Neural crest cell (in vitro differentiated cells): ENCODE measurements at regions not wholly inside any gene's neighbourhood (a gene's known extent, or its start where the extent isn't known, plus 50 kb on each side); places are given as distances from the start of the nearest gene placed in this dataset.

Source experiments
- DNase-seq: peaks from one replicate; pipeline ENCODE4 v3.0.0; 2021; ENCODE audit warnings: low read depth, mixed read lengths, low spot score
- H3K27ac Mint-ChIP-seq: one replicate; pipeline ENCODE4 v1.8.0; 2021; ENCODE audit warnings: mild to moderate bottlenecking, mixed read lengths; ENCODE audit not compliant: unreplicated experiment
- H3K27me3 Mint-ChIP-seq: 2 replicates; pipeline ENCODE4 v1.8.0; 2021; ENCODE audit warnings: low read depth, mild to moderate bottlenecking, mixed read lengths
- H3K36me3 Mint-ChIP-seq: 2 replicates; pipeline ENCODE4 v1.8.0; 2021; ENCODE audit warnings: low read depth, mild to moderate bottlenecking, mixed read lengths
- H3K4me1 Mint-ChIP-seq: 2 replicates; pipeline ENCODE4 v1.8.0; 2021; ENCODE audit warnings: mixed read lengths
- H3K4me3 Mint-ChIP-seq: one replicate; pipeline ENCODE4 v1.8.0; 2021; ENCODE audit warnings: mild to moderate bottlenecking, mixed read lengths
- H3K9me3 Mint-ChIP-seq: 2 replicates; pipeline ENCODE4 v1.8.0; 2021; ENCODE audit warnings: mixed read lengths
- TF ChIP-seq, protein P1 (sequence below): fragments of 200-600 bp; sonication (generic); conservative IDR thresholded peaks from 2 replicates; pipeline ENCODE4 v1.5.0; 2021; ENCODE audit warnings: antibody characterized with exemption, mild to moderate bottlenecking

DNA sequence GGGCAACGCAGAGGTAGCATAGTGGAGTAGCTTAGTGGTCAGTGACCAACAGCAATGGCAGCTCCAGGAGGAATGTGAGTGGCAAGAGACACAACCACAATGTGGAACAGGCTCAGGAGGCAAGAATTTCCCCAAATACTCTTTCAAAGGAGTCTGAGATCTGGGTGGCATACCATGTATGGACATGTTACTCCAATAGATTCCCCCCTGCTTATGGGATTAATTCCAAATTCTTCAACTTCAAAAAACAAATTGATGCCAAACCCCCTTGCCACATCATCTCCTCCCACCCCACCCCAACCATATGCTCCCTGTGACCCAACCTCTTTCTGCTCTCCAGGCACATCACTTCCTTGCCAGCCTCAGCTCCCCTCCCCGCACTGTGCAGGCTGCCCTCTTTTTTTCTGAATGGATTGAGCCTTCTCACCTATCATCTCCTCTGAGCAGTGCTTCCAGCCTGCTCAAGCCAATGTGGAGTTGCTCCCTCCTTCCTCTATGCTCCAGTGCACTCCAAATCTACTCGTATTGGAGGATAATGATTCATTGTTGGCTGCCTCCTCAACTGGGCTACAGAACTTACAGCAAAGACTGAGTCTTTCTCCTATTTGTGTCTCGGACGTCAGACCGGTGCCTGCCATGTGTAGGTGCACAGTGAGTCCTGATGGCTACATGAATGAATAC is 93.0 kb upstream of the CEP85L start:
- TF ChIP-seq, protein P1, sequence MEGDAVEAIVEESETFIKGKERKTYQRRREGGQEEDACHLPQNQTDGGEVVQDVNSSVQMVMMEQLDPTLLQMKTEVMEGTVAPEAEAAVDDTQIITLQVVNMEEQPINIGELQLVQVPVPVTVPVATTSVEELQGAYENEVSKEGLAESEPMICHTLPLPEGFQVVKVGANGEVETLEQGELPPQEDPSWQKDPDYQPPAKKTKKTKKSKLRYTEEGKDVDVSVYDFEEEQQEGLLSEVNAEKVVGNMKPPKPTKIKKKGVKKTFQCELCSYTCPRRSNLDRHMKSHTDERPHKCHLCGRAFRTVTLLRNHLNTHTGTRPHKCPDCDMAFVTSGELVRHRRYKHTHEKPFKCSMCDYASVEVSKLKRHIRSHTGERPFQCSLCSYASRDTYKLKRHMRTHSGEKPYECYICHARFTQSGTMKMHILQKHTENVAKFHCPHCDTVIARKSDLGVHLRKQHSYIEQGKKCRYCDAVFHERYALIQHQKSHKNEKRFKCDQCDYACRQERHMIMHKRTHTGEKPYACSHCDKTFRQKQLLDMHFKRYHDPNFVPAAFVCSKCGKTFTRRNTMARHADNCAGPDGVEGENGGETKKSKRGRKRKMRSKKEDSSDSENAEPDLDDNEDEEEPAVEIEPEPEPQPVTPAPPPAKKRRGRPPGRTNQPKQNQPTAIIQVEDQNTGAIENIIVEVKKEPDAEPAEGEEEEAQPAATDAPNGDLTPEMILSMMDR: no peak
- DNase-seq: no peak
- no peaks in the 10 kb centered on the region for H3K9me3 Mint-ChIP-seq
- no peak overlapping the region for H3K4me3 Mint-ChIP-seq
- H3K4me1 Mint-ChIP-seq: peaks cover 7% of the 10 kb centered on the region
- no peak overlapping the region for H3K27ac Mint-ChIP-seq
- H3K36me3 Mint-ChIP-seq: no peaks in the 10 kb centered on the region
- no peaks in the 10 kb centered on the region for H3K27me3 Mint-ChIP-seq

DNA sequence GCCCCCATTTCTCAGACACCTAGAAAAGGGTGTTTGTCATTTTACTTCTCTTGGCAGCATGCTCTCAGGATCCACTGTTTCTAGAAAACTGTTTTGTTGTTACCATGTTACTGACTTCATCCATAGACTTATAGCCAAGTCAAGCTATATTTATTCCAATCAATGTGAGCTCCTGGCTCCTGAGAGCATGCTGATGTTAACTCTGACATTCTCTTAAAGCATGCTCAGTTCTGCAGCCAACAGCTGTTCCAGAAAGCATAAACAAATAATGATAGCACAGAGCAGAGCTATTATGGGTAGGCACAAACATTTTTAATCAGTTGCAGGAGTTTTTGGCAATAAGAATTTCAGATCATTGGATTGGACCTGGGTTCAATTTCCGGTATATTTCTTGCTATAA is 92.4 kb upstream of the CEP85L start:
- H3K27me3 Mint-ChIP-seq: no peaks in the 10 kb centered on the region
- H3K27ac Mint-ChIP-seq: no peak overlapping the region
- no peaks in the 10 kb centered on the region for H3K36me3 Mint-ChIP-seq
- no peak overlapping the region for H3K4me3 Mint-ChIP-seq
- DNase-seq: no peak
- H3K4me1 Mint-ChIP-seq: peaks cover 7% of the 10 kb centered on the region
- no peaks in the 10 kb centered on the region for H3K9me3 Mint-ChIP-seq
- TF ChIP-seq, protein P1: no peak

DNA sequence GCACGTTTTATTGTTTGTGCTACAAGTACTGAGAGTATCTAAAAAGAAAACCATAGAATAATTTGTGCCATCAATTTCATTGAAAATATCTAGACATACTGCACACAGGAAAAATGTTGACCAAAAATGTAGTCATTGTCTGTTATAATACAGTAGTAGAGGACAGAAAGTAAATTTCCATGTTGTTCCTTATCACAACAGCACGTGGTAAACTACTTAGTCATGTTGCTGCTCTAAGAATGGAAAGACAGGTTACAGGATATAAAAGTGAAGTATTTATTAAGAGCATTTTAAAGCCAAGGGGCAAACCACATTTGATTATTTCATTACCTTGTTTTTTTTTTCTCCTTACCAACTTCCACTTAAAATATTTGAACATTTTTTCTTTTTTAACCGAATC is 89.0 kb upstream of the CEP85L start:
- Mint-ChIP-seq H3K36me3 (no peaks in the 10 kb centered on the region), H3K9me3 (no peaks in the 10 kb centered on the region), H3K27me3 (no peaks in the 10 kb centered on the region), H3K4me1 (no peaks in the 10 kb centered on the region), H3K4me3 (no peak overlapping the region), H3K27ac (no peak overlapping the region)
- no peak for DNase-seq
- TF ChIP-seq, protein P1: no peak

DNA sequence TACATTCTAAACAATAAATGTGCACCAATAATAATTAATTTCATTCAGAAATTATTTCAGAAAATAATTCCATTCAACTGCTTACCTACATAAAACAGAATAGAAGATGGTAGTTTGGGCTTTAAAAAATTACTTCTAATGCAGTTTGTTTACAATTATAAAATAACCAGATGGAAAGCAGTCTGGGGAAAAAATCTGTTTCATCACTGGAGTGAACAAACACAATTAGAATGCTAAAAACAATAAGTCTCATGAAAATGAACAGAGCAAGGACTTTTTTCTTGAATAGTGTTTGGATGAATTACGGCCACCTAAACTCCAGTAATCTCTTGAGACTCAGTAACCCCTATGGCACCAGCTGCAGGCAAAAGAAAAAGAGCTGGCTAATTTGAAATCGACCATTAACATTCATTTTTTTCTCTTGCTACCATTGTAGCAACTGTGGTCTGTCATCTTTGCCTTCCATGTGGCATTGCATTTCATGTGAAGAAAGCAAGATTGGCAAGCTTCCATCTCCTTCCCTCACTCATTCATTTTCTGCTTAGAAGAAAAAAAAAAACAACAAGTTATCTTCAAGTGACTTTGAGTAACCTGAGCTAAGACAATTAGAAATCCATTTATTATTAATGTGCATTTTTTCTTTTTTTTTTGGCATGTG is 88.4 kb upstream of the CEP85L start:
- H3K4me3 Mint-ChIP-seq: no peak overlapping the region
- H3K27ac Mint-ChIP-seq: no peak overlapping the region
- TF ChIP-seq, protein P1: no peak
- no peaks in the 10 kb centered on the region for H3K27me3 Mint-ChIP-seq
- DNase-seq: no peak
- H3K36me3 Mint-ChIP-seq: no peaks in the 10 kb centered on the region
- H3K4me1 Mint-ChIP-seq: no peaks in the 10 kb centered on the region
- no peaks in the 10 kb centered on the region for H3K9me3 Mint-ChIP-seq

DNA sequence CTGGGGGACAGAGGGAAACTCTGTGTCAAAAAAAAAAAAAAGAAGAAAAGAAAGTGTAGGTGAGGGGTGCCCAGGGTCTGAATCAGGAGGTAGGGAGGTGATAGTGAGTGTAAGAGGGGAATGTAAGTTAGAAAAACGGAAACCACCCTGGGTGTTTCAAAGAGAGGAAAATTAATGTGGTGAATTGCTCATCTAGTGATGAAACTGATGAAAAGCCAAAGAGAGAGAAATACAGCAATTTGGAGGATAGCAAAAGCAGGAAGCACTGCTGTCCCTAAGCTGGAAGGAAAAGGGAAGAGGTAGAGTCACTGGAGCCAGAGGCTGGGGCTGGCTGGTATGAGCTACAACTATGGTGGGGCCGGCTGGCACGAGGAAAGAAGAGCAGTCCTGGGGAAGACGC is 85.0 kb upstream of the CEP85L start:
- H3K4me1 Mint-ChIP-seq: no peaks in the 10 kb centered on the region
- TF ChIP-seq, protein P1: no peak
- H3K4me3 Mint-ChIP-seq: no peak overlapping the region
- no peak overlapping the region for H3K27ac Mint-ChIP-seq
- no peaks in the 10 kb centered on the region for H3K27me3 Mint-ChIP-seq
- no peak for DNase-seq
- no peaks in the 10 kb centered on the region for H3K36me3 Mint-ChIP-seq
- no peaks in the 10 kb centered on the region for H3K9me3 Mint-ChIP-seq
